Stimulated activated CD4-positive, alpha-beta T cell treated with anti-CD3 and anti-CD28 coated beads, Interleukin-1b, Interleukin-23, amount 100 ng/mL, for 24 hours (primary cell): ENCODE measurements at regions not wholly inside any gene's neighbourhood (a gene's known extent, or its start where the extent isn't known, plus 50 kb on each side); places are given as distances from the start of the nearest gene placed in this dataset.
"Not testable (repeated sequence)": the region's sequence is repeated elsewhere in the genome, so short reads cannot be mapped to it uniquely, and the experiment has no call there.

ENCODE experiments used
- DNase-seq, 4 experiments: peaks; one replicate each; pipeline ENCODE4 v3.0.0-alpha.2; 2020; ENCODE audit warnings: low read depth in 4 of 4, low spot score in 1 of 4

DNA sequence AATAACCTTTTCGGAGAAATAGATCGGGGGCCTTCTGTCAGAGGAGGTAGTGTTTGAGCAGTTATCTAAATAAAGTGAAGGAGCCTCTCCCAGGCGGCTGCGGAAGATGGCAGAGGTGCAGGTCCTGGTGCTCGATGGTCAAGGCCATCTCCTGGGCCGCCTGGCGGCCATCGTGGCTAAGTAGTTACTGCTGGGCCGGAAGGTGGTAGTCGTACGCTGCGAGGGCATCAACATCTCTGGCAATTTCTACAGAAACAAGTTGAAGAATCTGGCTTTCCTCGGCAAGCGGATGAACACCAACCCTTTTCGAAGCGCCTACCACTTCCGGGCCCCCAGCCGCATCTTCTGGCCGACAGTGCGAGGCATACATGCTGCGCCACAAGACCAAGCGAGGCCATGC lies 186.1 kb downstream of the KTN1 start:
- DNase-seq = no peak

DNA sequence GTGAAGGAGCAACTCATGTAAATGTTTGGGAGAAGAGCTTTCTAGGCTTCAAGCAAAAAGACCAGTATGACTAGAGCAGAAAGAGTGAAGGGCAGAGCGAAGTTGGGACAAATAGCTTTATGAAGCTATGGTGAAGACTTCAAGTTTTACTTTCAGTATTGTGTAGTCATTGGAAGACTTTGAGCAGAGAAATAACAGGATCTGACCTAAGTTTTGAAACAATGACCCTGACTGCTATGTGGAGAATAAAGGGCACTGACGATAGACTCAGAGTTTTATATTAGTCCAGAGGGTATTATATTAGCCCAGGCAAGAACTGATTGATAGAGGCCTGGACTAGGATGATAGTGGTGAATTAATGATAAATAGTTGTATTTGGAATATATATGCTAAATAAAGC lies 187.3 kb downstream of the KTN1 start:
- DNase-seq = no peak

DNA sequence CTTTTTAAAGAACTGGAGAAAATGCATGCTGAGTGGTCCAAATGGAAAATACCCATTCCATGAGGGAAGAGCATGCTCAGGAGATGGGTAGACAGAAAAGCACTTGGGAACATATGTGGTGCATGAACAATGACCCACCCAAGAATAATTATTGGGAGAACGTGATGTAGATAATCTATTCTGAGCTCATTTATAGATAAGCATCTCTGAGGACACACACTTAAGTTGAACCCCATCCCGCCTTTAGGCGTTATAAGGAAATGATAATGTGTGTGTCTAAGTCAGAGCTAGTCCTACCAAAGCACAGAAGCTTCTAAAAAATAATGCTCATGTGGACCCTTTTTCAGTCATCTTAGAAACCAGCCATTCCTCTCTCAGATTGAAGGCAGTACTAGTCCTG lies 189.9 kb downstream of the KTN1 start:
- DNase-seq = no peak

DNA sequence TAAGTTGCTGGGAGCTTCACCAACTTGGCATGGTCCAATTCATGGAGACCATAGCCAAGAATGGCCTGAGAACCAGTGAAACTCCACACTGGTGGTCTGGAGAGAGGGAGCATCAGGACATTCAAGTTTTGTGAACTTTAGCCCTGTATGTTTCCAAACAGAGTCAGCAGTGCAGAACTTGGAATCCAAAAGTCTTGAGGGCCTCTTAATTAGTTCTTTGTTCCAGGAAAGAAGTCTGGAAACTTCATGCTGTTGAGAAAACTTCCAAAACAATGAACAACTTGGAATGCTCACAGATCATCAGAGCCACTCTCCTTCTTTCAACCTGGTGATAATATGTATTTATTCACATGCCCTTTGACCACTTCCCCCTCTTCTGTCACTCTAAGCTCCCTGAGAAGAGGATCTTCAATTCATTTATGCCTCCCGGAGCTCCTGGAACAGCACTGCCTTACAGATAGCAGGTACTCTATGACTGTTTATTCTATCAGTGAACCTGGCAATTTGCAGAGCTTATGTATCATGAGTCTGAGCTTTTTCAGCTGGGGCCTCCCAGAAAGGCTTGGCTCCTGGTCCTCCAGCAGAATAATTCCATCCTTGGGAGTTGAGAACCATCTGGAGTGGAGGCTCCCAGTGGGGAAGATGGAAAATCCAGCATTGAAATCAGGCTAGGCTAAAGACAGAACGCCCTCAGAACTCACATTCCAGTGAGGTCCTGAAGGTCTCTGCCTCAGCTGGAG lies 191.4 kb downstream of the KTN1 start:
- no peak for DNase-seq

- no peak for DNase-seq
Measured at GRCh38 chr14:55772486-55772885, 192.5 kb downstream of the KTN1 start.

- DNase-seq = no peak
Measured at GRCh38 chr14:55773312-55773711, 193.3 kb downstream of the KTN1 start.

DNA sequence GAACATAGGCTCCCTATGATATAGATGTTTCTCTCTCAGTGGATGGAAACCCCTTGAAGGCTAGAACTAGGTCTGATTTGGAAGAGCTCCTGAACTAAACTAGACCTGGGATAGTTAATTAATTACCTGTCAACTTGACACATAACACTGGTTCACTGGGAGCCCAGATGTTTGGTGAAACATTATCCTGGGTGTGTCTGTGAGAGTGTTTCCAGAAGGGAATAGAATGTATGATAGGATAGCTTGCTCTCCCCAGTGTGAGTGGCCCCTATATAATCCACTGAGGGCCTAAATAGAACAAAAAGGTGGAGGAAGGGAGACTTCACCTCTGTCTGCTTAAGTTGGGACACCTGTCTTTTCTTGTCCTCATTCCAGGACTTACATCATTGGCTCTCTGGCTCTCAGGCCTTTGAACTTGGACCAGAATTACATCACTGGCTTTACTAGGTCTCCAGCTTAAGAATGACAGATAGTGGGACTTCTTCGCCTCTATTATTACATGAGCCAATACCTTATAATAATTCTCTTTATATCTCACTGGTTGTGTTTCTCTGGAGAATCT lies 194.1 kb downstream of the KTN1 start:
- no peak for DNase-seq

GRCh38 chr14:55777877-55778276 lies 197.9 kb downstream of the KTN1 start:
- DNase-seq = no peak

DNA sequence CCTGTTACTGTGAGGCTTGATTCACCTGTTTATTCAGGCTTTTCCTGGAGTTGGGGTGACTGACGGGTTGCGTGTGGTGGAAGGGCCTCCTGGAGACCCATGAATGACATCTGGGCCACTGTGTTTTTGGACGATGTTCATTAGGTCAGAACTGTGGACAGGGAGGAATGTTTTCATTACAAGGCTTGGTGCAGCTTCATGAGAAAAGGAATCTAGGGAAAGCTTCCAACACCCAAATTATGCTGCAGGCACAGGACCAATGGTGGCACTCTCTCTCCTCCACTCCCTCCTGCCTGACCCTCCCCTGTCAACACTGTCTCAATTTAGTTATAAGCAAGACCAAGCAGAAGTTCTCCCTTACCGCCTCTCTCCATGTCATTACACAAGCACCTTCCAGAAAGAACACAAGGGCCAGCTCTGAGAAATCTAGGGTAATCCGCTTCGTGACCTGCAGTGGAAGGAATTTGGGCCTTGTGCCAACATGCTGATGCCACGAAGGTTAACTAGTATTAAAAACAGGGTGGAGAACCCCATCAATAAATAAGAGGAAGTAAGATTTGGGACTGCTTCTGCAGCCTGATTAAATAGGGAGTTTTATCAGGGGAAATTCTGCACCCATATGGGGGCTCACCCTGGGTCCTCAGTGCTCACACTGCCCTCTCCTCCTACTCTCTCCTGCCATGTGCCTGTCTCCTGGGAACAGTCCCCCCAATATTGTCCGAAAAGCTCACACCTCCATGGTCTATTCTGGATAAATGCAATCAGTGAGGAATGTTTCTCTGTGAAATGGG lies 200.3 kb downstream of the KTN1 start:
- no peak for DNase-seq

- no peak for DNase-seq
Measured at GRCh38 chr14:55781046-55781445, 201.0 kb downstream of the KTN1 start.

DNA sequence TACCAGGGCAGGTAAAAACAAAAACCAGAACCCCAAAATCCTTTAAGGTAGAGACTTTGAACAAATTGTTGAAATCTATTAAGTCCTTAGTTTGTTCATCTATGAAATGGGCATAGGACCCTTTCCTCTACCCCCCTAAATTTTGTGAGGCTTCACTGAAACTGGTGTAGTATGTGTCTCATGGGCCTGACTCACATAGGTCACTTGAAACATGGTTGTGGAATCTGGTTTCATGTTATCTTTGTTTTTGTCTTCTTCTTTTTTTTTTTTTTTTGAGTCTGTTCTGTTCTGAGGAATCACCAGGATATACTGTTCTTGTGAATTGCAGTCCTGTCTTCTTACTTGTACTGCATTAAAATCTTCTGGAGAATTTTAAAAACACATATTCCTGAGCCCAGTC lies 202.2 kb downstream of the KTN1 start:
- no peak for DNase-seq

GRCh38 chr14:55789406-55789805 lies 209.4 kb downstream of the KTN1 start:
- no peak for DNase-seq

DNA sequence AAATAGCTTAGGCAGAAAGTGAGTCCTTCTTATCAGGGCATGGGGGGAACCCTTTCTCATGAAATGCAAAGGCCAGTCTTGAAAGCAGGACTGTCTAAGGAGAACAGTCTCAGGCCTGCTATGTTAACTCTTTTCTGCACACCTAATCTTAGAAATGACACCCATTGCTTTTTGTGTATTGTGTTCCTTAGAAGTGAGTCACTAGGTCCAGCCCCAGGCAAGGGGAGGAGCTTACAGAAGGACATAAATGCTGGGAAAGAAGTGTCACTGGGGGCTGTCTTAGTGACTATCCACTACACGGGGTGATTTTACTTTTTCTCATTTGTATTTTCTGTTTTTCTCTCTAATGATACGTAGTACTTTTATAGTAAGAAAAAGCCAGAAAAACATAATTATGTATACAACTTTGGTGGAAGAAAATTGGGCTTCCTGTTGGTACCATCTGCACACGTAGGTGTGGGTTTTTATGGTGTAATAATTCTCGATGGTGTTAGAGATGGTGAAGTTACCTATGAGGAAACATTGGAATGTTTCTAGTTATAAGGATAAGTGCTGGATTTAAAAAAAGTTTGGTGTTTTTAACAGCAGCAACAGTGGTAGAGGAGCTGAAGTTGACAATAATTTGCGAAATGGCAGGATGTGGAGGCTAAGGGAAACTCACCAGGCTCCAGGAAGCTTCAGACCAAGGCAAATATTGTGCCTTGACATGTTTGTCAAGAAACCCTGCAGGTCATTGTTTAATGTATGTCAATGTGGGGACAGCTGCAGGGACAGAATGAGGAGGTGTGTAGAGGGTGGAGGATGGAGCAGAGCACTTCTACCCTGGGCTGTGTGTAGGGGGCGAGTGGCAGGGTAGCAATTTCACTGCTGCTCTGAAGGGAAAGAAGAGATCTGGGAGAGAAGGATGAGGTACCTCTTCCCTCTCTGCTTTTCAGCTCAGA lies 214.9 kb downstream of the KTN1 start:
- no peak for DNase-seq

DNA sequence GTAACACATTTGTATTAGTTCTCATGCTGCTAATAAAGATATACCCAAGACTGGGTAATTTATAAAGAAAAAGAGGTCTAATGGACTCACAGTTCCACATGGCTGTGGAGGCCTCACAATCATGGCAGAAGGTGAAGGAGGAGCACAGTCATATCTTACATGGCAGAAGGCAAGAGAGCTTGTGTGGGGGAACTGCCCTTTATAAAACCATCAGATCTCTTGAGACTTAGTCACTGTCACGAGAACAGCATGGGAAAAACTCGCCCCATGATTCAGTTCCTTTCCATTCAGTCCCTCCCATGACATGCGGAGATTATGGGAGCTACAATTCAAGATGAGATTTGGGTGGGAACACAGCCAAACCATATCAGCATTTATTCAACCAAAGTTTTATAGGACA lies 216.5 kb downstream of the KTN1 start:
- not testable (repeated sequence) for DNase-seq

GRCh38 chr14:55798406-55798805 lies 218.4 kb downstream of the KTN1 start:
- no peak for DNase-seq

- no peak for DNase-seq
Measured at GRCh38 chr14:55799508-55800095, 219.6 kb downstream of the KTN1 start.

- no peak for DNase-seq
Measured at GRCh38 chr14:55800156-55800785, 220.3 kb downstream of the KTN1 start.

GRCh38 chr14:55801121-55801520 lies 221.1 kb downstream of the KTN1 start:
- DNase-seq = no peak

GRCh38 chr14:55802986-55803872 lies 223.2 kb downstream of the KTN1 start:
- DNase-seq = no peak
